EL (cell line): ENCODE measurements at regions not wholly inside any gene's neighbourhood (a gene's known extent, or its start where the extent isn't known, plus 50 kb on each side); places are given as distances from the start of the nearest gene placed in this dataset.
"Not testable (repeated sequence)": the region's sequence is repeated elsewhere in the genome, so short reads cannot be mapped to it uniquely, and the experiment has no call there.

Experiments
- DNase-seq: peaks from one replicate; pipeline ENCODE4 v3.0.0-alpha.2; 2016

GRCh38 chr5:116787570-116787969 is 212.9 kb upstream of the SEMA6A start:
- no peak for DNase-seq

GRCh38 chr5:116785106-116785505 is 210.5 kb upstream of the SEMA6A start:
- no peak for DNase-seq

- no peak for DNase-seq
Observed at GRCh38 chr5:116779846-116780245, 205.2 kb upstream of the SEMA6A start.

GRCh38 chr5:116778651-116779280 is 204.1 kb upstream of the SEMA6A start:
- no peak for DNase-seq

- no peak for DNase-seq
Observed at GRCh38 chr5:116778032-116778431, 203.4 kb upstream of the SEMA6A start.

GRCh38 chr5:116773926-116774325 is 199.3 kb upstream of the SEMA6A start:
- DNase-seq, result no peak

GRCh38 chr5:116772806-116773205 is 198.2 kb upstream of the SEMA6A start:
- no peak for DNase-seq

- DNase-seq, result no peak
Observed at GRCh38 chr5:116772152-116772501, 197.5 kb upstream of the SEMA6A start.

- no peak for DNase-seq
Observed at GRCh38 chr5:116771466-116772151, 197.0 kb upstream of the SEMA6A start.

GRCh38 chr5:116769953-116770352 is 195.3 kb upstream of the SEMA6A start:
- not testable (repeated sequence) for DNase-seq

- no peak for DNase-seq
Observed at GRCh38 chr5:116769470-116769869, 194.8 kb upstream of the SEMA6A start.

GRCh38 chr5:116766470-116766947 is 191.9 kb upstream of the SEMA6A start:
- peak; percentile 30 for DNase-seq

- no peak for DNase-seq
Observed at GRCh38 chr5:116765441-116765840, 190.8 kb upstream of the SEMA6A start.

- no peak for DNase-seq
Observed at GRCh38 chr5:116764941-116765340, 190.3 kb upstream of the SEMA6A start.

- DNase-seq, result no peak
Observed at GRCh38 chr5:116763987-116764866, 189.6 kb upstream of the SEMA6A start.

GRCh38 chr5:116759860-116760640 is 185.4 kb upstream of the SEMA6A start:
- no peak for DNase-seq

GRCh38 chr5:116757326-116757725 is 182.7 kb upstream of the SEMA6A start:
- no peak for DNase-seq

- DNase-seq, result no peak
Observed at GRCh38 chr5:116756531-116756930, 181.9 kb upstream of the SEMA6A start.

GRCh38 chr5:116754556-116754955 is 179.9 kb upstream of the SEMA6A start:
- DNase-seq, result no peak

GRCh38 chr5:116751684-116752083 is 177.1 kb upstream of the SEMA6A start:
- DNase-seq, result no peak

GRCh38 chr5:116750631-116751580 is 176.3 kb upstream of the SEMA6A start:
- DNase-seq, result no peak

GRCh38 chr5:116747881-116748280 is 173.3 kb upstream of the SEMA6A start:
- DNase-seq, result no peak
